ENCODE measurements at regions not wholly inside any gene's neighbourhood (a gene's known extent, or its start where the extent isn't known, plus 50 kb on each side); places are given as distances from the start of the nearest gene placed in this dataset.

DNA sequence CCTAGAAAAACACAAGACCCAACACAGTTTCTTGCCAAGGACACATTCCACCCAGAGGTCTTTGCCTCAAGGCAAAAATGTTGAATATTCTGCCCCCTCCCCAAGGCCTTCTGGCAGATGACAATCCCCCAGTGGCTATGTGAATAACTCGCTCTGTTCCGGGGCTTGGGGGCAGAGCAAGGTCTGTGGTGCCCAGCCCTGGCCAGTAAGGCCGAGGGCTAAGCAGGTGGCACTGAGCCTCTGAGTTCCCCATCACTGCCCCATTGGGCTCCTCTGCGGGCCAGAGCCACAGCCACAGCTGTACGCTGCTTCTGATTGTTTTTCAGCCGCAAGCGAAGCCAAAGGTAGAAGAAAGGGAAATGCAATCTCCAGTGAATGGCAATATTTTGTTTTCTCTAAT lies 567.9 kb downstream of the CCDC171 start:
- no peak for DNase-seq
- TF ChIP-seq, protein P1, sequence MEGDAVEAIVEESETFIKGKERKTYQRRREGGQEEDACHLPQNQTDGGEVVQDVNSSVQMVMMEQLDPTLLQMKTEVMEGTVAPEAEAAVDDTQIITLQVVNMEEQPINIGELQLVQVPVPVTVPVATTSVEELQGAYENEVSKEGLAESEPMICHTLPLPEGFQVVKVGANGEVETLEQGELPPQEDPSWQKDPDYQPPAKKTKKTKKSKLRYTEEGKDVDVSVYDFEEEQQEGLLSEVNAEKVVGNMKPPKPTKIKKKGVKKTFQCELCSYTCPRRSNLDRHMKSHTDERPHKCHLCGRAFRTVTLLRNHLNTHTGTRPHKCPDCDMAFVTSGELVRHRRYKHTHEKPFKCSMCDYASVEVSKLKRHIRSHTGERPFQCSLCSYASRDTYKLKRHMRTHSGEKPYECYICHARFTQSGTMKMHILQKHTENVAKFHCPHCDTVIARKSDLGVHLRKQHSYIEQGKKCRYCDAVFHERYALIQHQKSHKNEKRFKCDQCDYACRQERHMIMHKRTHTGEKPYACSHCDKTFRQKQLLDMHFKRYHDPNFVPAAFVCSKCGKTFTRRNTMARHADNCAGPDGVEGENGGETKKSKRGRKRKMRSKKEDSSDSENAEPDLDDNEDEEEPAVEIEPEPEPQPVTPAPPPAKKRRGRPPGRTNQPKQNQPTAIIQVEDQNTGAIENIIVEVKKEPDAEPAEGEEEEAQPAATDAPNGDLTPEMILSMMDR (IDR thresholded peaks at IDR 0.05; ENCODE audit: low read depth, low read length), result no peak
- no peaks in the 10 kb centered on the region for H3K27me3 ChIP-seq
- H3K36me3 ChIP-seq, result no peaks in the 10 kb centered on the region
- no peaks in the 10 kb centered on the region for H3K9me3 ChIP-seq
- no peaks in the 10 kb centered on the region for H3K4me1 ChIP-seq
- H3K4me3 ChIP-seq (ENCODE audit: low read depth, low read length), result no peak overlapping the region

DNA sequence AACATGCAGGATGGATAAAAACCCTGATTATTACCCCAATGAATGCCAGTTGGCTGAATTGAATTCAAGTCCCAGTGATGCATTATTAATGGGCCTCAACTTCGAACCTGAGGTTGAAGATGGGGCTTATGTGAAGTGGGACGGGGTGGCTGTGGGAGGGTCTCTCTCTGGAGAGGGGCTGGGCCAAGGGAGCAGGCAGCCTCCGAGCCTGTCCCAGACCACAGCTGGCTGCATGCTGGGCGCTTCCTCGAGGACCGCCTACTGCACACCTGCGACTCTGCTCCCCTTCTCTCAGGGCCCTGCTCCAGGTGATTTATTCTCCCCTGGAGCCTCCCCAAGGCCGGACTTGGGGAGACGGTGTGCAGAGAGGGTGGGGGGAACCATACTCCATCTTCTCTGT lies 568.3 kb downstream of the CCDC171 start:
- TF ChIP-seq, protein P1 (IDR thresholded peaks at IDR 0.05; ENCODE audit: low read depth, low read length), result no peak

DNA sequence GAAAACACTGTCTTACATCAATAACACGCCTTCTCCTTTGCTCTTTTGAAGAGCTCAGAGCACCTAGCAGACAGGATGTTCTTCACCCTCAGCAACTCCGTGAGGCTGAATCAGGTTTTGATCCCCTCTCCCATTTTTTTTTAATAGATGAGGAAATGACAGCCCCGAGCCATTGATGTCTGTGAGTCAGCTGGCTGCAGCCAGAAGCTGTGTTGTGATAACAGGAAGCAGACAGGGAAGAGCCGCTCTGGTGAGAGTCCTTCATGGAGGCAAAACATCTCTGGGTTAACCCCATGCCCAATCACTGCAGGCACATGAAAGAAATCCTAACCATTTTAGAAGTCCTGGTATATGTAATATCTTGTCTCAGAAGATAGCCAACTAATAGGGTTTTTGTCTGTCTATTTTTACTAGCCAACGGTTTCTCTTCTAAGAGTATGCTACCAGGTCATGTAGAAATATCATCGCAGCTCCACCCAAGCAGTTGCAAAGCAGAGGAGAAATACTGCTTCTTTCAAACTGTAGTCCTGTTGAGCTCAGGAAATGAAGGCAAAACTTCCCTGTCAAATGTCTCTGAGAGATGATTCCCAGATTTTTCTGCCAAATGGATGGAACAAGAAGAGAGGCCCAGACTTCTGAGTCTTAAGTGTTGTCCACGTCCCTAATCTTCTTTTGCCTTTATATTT lies 568.9 kb downstream of the CCDC171 start:
- H3K27me3 ChIP-seq, result no peaks in the 10 kb centered on the region
- TF ChIP-seq, protein P1 (IDR thresholded peaks at IDR 0.05; ENCODE audit: low read depth, low read length), result no peak
- no peaks in the 10 kb centered on the region; the same call in 1 of the 2 replicates for H3K9me3 ChIP-seq
- no peak overlapping the region for H3K4me3 ChIP-seq (ENCODE audit: low read depth, low read length)
- no peaks in the 10 kb centered on the region for H3K4me1 ChIP-seq
- DNase-seq, result peak; percentile 19
- H3K36me3 ChIP-seq, result no peaks in the 10 kb centered on the region

More for the DNA sequence above, 568.3 kb downstream of the CCDC171 start:
- Histone ChIP-seq H3K4me1 (no peaks in the 10 kb centered on the region), H3K36me3 (no peaks in the 10 kb centered on the region), H3K27me3 (no peaks in the 10 kb centered on the region), H3K9me3 (no peaks in the 10 kb centered on the region), H3K4me3 (ENCODE audit: low read depth, low read length) (no peak overlapping the region)
- DNase-seq, result no peak

DNA sequence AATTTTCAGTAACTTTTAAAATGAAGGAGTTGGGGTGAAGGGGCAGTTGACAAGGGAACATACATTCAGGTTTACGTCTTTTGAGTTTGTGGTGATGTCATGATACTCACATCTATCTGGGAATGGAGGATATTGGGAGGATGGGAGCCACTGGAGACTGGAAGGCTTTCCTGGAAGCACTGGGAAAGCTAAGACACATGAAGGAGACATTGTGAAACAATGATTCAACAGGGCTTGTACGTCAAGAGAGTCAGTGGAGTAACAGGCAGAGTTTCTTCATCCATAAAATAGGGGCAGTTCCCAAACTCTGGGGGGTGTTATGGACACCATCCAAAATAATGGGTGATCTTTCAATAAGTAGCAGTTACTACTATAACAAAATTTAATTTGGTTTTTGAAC lies 572.8 kb downstream of the CCDC171 start:
- TF ChIP-seq, protein P1 (IDR thresholded peaks at IDR 0.05; ENCODE audit: low read depth, low read length), result no peak
- DNase-seq, result no peak
- no peaks in the 10 kb centered on the region for H3K4me1 ChIP-seq
- no peak overlapping the region for H3K4me3 ChIP-seq (ENCODE audit: low read depth, low read length)
- H3K36me3 ChIP-seq, result no peaks in the 10 kb centered on the region
- no peaks in the 10 kb centered on the region for H3K27me3 ChIP-seq
- no peaks in the 10 kb centered on the region; the same call in 1 of the 2 replicates for H3K9me3 ChIP-seq

DNA sequence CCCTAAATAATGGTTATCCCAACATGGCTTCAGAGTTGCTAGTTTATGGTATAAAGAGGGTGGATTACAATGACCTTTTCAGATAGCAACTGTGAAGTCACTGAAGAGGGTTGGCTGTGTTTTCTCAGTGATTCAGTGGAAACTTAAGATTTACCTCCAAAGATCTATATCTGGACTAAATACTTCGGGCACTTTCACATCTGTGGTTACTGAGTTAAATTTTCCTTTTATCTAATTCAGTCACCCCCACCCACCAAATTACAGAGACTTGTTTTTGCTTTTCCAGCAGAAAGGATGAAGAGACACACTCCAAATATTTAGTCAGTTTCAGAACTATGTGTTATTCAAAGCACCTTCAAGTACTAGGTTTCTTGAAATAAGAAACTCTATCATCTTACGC lies 573.2 kb downstream of the CCDC171 start:
- DNase-seq, result no peak
- Histone ChIP-seq H3K27me3 (no peaks in the 10 kb centered on the region), H3K4me3 (ENCODE audit: low read depth, low read length) (no peak overlapping the region), H3K4me1 (no peaks in the 10 kb centered on the region), H3K36me3 (no peaks in the 10 kb centered on the region), H3K9me3 (no peaks in the 10 kb centered on the region; the same call in 1 of the 2 replicates)
- TF ChIP-seq, protein P1 (IDR thresholded peaks at IDR 0.05; ENCODE audit: low read depth, low read length), result no peak

DNA sequence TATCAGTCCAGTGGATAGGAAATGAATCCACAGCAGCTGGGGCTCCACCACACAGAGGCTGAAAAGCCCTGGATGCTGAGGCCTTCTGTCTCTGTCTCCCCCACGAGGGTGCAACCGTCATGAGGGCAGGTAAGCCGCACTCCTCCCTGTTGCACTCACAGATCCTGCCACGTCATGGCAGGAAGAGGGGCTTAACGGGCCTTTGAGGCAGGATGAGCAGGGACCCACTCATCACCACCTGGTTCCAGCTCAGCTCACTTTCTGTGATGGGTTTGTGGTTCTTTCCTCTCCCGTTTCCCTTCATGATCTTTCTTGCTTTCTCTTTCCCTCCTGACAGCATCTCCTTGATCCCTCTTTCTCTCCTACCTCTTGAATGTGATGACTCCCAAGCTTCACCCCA lies 575.2 kb downstream of the CCDC171 start:
- Histone ChIP-seq H3K9me3 (no peaks in the 10 kb centered on the region; the same call in 1 of the 2 replicates), H3K27me3 (no peaks in the 10 kb centered on the region), H3K4me1 (no peaks in the 10 kb centered on the region), H3K36me3 (no peaks in the 10 kb centered on the region), H3K4me3 (ENCODE audit: low read depth, low read length) (no peak overlapping the region)
- no peak for DNase-seq
- TF ChIP-seq, protein P1 (IDR thresholded peaks at IDR 0.05; ENCODE audit: low read depth, low read length), result no peak

All from BE2C (cell line).